Endodermal cell (in vitro differentiated cells): ENCODE measurements at regions not wholly inside any gene's neighbourhood (a gene's known extent, or its start where the extent isn't known, plus 50 kb on each side); places are given as distances from the start of the nearest gene placed in this dataset.

Source experiments
- DNase-seq: peaks from one replicate; pipeline ENCODE4 v3.0.0-alpha.2; 2017
- H3K27ac ChIP-seq: 2 replicates; pipeline ENCODE4 v1.5.1; 2013; ENCODE audit warnings: mild to moderate bottlenecking, low read depth, low read length, moderate library complexity
- H3K27me3 ChIP-seq: 2 replicates; pipeline ENCODE4 v1.6.1; 2013; ENCODE audit warnings: mild to moderate bottlenecking, low read length, moderate library complexity; ENCODE audit not compliant: insufficient read depth, control insufficient read depth, poor library complexity, severe bottlenecking
- H3K36me3 ChIP-seq: 2 replicates; pipeline ENCODE4 v1.7.0; 2013; ENCODE audit warnings: mild to moderate bottlenecking, low read length, moderate library complexity; ENCODE audit not compliant: control insufficient read depth, insufficient read depth
- H3K4me1 ChIP-seq: one replicate; pipeline ENCODE4 v1.7.0; 2013; ENCODE audit warnings: low read length; ENCODE audit not compliant: control insufficient read depth, insufficient read depth
- H3K4me3 ChIP-seq: 2 replicates; pipeline ENCODE4 v1.5.1; 2013; ENCODE audit warnings: mild to moderate bottlenecking, low read length, moderate library complexity
- H3K9ac ChIP-seq: 2 replicates; pipeline ENCODE4 v1.6.1; 2013; ENCODE audit warnings: mild to moderate bottlenecking, low read length, moderate library complexity; ENCODE audit not compliant: poor library complexity, severe bottlenecking; ENCODE audit errors: extremely low read depth
- H3K9me3 ChIP-seq: 2 replicates; pipeline ENCODE4 v1.6.1; 2013; ENCODE audit warnings: mild to moderate bottlenecking, low read length, moderate library complexity; ENCODE audit not compliant: control insufficient read depth
- H3K27ac Mint-ChIP-seq: 2 replicates; pipeline ENCODE4 v1.8.0; 2020; ENCODE audit warnings: mixed read lengths
- H3K27me3 Mint-ChIP-seq: 2 replicates; pipeline ENCODE4 v1.8.0; 2021; ENCODE audit warnings: mild to moderate bottlenecking, mixed read lengths; ENCODE audit not compliant: insufficient read depth
- H3K36me3 Mint-ChIP-seq: 2 replicates; pipeline ENCODE4 v1.8.0; 2020; ENCODE audit warnings: low read depth, mixed read lengths
- H3K4me1 Mint-ChIP-seq: 2 replicates; pipeline ENCODE4 v1.8.0; 2020; ENCODE audit warnings: mixed read lengths
- H3K4me3 Mint-ChIP-seq: 2 replicates; pipeline ENCODE4 v1.8.0; 2020; ENCODE audit warnings: mild to moderate bottlenecking, moderate library complexity, mixed read lengths
- H3K9me3 Mint-ChIP-seq: 2 replicates; pipeline ENCODE4 v1.8.0; 2020; ENCODE audit warnings: mild to moderate bottlenecking, mixed read lengths
- WGBS, 2 experiments: methylation state at CpG; one replicate each; pipeline versions ENCODE4 v1.1.5 to v1.1.7; 2013; ENCODE audit warnings: missing lambda C conversion rate in 2 of 2, mixed read lengths in 1 of 2; ENCODE audit not compliant: insufficient coverage in 1 of 2, insufficient read length in 1 of 2; 5-methylcytosine and 5-hydroxymethylcytosine counted together
- TF ChIP-seq, protein P1 (sequence below): fragments of 200-600 bp; sonication (generic); conservative IDR thresholded peaks from 2 replicates; pipeline ENCODE4 v1.5.0; 2021; ENCODE audit warnings: antibody characterized with exemption, mild to moderate bottlenecking

GRCh38 chr21:35678393-35678792, 381.9 kb downstream of the SETD4 start:
- no peaks in the 10 kb centered on the region for H3K36me3 Mint-ChIP-seq
- Histone ChIP-seq H3K27me3 (no peaks in the 10 kb centered on the region), H3K36me3 (no peaks in the 10 kb centered on the region), H3K4me1 (peaks cover 4% of the 10 kb centered on the region), H3K27ac (no peak overlapping the region), H3K9me3 (no peaks in the 10 kb centered on the region), H3K4me3 (no peak overlapping the region), H3K9ac (no peak overlapping the region)
- no peak overlapping the region for H3K4me3 Mint-ChIP-seq
- H3K27me3 Mint-ChIP-seq = no peaks in the 10 kb centered on the region
- TF ChIP-seq, protein P1, sequence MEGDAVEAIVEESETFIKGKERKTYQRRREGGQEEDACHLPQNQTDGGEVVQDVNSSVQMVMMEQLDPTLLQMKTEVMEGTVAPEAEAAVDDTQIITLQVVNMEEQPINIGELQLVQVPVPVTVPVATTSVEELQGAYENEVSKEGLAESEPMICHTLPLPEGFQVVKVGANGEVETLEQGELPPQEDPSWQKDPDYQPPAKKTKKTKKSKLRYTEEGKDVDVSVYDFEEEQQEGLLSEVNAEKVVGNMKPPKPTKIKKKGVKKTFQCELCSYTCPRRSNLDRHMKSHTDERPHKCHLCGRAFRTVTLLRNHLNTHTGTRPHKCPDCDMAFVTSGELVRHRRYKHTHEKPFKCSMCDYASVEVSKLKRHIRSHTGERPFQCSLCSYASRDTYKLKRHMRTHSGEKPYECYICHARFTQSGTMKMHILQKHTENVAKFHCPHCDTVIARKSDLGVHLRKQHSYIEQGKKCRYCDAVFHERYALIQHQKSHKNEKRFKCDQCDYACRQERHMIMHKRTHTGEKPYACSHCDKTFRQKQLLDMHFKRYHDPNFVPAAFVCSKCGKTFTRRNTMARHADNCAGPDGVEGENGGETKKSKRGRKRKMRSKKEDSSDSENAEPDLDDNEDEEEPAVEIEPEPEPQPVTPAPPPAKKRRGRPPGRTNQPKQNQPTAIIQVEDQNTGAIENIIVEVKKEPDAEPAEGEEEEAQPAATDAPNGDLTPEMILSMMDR = no peak
- 93 to 100% methylated on average over 1 of the region's 1 CpG for WGBS, 2 experiments
- H3K9me3 Mint-ChIP-seq = no peaks in the 10 kb centered on the region
- H3K4me1 Mint-ChIP-seq = peaks cover 5% of the 10 kb centered on the region
- no peak for DNase-seq
- no peak overlapping the region for H3K27ac Mint-ChIP-seq

DNA sequence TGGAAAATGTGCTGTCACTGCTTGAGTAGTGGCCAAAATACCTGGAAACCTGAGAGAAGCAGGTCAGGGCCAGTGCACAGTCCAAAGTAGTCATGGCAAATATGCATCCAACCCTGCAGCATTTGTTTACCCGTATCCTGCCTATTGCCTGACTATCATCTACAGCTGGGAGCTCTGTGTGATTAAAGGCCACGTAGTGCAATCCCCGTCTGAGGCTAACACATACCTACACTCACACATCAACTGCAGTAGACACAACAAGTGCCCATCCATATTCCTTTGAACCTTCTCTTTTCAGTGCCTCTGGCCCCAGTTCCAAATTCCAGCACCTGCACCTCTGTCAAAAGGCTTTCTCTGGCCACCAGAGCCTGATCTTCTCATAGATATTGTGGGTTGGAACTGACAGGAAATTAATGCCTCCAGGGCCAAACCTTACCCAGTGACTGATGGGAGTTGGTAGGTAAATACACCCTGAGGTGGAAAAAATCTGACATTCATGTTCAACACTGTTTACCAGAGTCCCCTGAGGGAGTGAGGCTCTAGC, 383.0 kb downstream of the SETD4 start:
- no peak for DNase-seq
- no peak overlapping the region for H3K9ac ChIP-seq
- Mint-ChIP-seq H3K27me3 (no peaks in the 10 kb centered on the region), H3K4me3 (no peak overlapping the region), H3K36me3 (no peaks in the 10 kb centered on the region), H3K9me3 (no peaks in the 10 kb centered on the region), H3K27ac (no peak overlapping the region), H3K4me1 (peaks cover 5% of the 10 kb centered on the region)
- H3K9me3 ChIP-seq = no peaks in the 10 kb centered on the region
- 75 to 94% methylated on average over 1 to 3 of the region's 3 CpGs for WGBS, 2 experiments
- TF ChIP-seq, protein P1 = no peak
- H3K4me3 ChIP-seq = no peak overlapping the region
- no peak overlapping the region for H3K27ac ChIP-seq
- peaks cover 4% of the 10 kb centered on the region for H3K4me1 ChIP-seq
- no peaks in the 10 kb centered on the region for H3K27me3 ChIP-seq
- no peaks in the 10 kb centered on the region for H3K36me3 ChIP-seq

- no peak overlapping the region for H3K4me3 Mint-ChIP-seq
- H3K4me1 Mint-ChIP-seq = peaks cover 4% of the 10 kb centered on the region
- no peak overlapping the region for H3K27ac Mint-ChIP-seq
- Histone ChIP-seq H3K36me3 (no peaks in the 10 kb centered on the region), H3K4me1 (peaks cover 3% of the 10 kb centered on the region), H3K9me3 (no peaks in the 10 kb centered on the region), H3K4me3 (no peak overlapping the region), H3K27ac (no peak overlapping the region), H3K9ac (no peak overlapping the region), H3K27me3 (no peaks in the 10 kb centered on the region)
- 90 to 93% methylated on average over 3 to 7 of the region's 7 CpGs for WGBS, 2 experiments
- TF ChIP-seq, protein P1 = no peak
- H3K9me3 Mint-ChIP-seq = no peaks in the 10 kb centered on the region
- no peaks in the 10 kb centered on the region for H3K36me3 Mint-ChIP-seq
- DNase-seq = no peak
- H3K27me3 Mint-ChIP-seq = no peaks in the 10 kb centered on the region
Observed at GRCh38 chr21:35674895-35675470, 385.3 kb downstream of the SETD4 start.
